ENCODE measurements at regions not wholly inside any gene's neighbourhood (a gene's known extent, or its start where the extent isn't known, plus 50 kb on each side); places are given as distances from the start of the nearest gene placed in this dataset.

- TF ChIP-seq EZH2 (IDR thresholded peaks at IDR 0.05; ENCODE audit: insufficient read depth, poor library complexity, severe bottlenecking) (no peak), EZH2phosphoT487 (IDR thresholded peaks at IDR 0.05; ENCODE audit: insufficient read depth, low read depth) (no peak)
Measured at GRCh38 chrX:42119076-42119475, 195.7 kb upstream of the CASK start.

Measured in GM23248 (cell line).